SK-N-SH treated with all-trans-retinoic acid at 6 μM for 48 hours (cell line): ENCODE measurements at regions not wholly inside any gene's neighbourhood (a gene's known extent, or its start where the extent isn't known, plus 50 kb on each side); places are given as distances from the start of the nearest gene placed in this dataset.

Experiments used
- ARNTL ChIP-seq: fragments of 450-650 bp; formaldehyde crosslinking; IDR thresholded peaks from 2 replicates; pipeline ENCODE4 v1.5.0; 2020; ENCODE audit warnings: low read depth, mild to moderate bottlenecking, moderate library complexity, borderline replicate concordance
- OSR1 ChIP-seq: fragments of 250-450 bp; sonication (Bioruptor Pico); IDR thresholded peaks from 2 replicates; pipeline ENCODE4 v1.8.0; 2022; ENCODE audit warnings: moderate library complexity, mild to moderate bottlenecking, inconsistent platforms
- PPARA ChIP-seq: fragments of 250-450 bp; sonication (Bioruptor Pico); IDR thresholded peaks from 2 replicates; pipeline ENCODE4 v1.5.0; 2020; ENCODE audit warnings: mild to moderate bottlenecking, borderline replicate concordance
- RARB ChIP-seq: fragments of 250-450 bp; sonication (Bioruptor Pico); IDR thresholded peaks from 2 replicates; pipeline ENCODE4 v1.8.0; 2021; ENCODE audit warnings: mild to moderate bottlenecking, moderate library complexity
- ZC3H10 ChIP-seq: fragments of 250-450 bp; sonication (Bioruptor Pico); IDR thresholded peaks from 2 replicates; pipeline ENCODE4 v1.5.1; 2021; ENCODE audit warnings: mild to moderate bottlenecking, moderate library complexity
- ZFP3 ChIP-seq: fragments of 250-450 bp; sonication (Bioruptor Pico); IDR thresholded peaks from 2 replicates; pipeline ENCODE4 v1.5.0; 2020; ENCODE audit warnings: mild to moderate bottlenecking, moderate library complexity
- ZNF565 ChIP-seq: fragments of 450-650 bp; formaldehyde crosslinking; conservative IDR thresholded peaks from 2 replicates; pipeline ENCODE4 v1.5.0; 2020; ENCODE audit warnings: low read depth, mild to moderate bottlenecking, moderate library complexity
- ZNF70 ChIP-seq: fragments of 450-650 bp; formaldehyde crosslinking; IDR thresholded peaks from 2 replicates; pipeline ENCODE4 v1.5.0; 2020; ENCODE audit warnings: mild to moderate bottlenecking, moderate library complexity

GRCh38 chr2:12854001-12854530 is 137.3 kb downstream of the TRIB2 start:
- TF ChIP-seq ZNF70 (no peak), ZFP3 (no peak), RARB (no peak), ZNF565 (CRISPR knock-in tag) (no peak), ARNTL (CRISPR knock-in tag) (no peak), OSR1 (CRISPR knock-in tag) (no peak), ZC3H10 (CRISPR knock-in tag) (no peak), PPARA (CRISPR knock-in tag) (no peak)
